Activated CD8-positive, alpha-beta T cell treated with anti-CD3 and anti-CD28 coated beads, Interleukin-2, amount 10 ng/mL, durations not matched to agents 7 days and 5 days (primary cell): ENCODE measurements at regions not wholly inside any gene's neighbourhood (a gene's known extent, or its start where the extent isn't known, plus 50 kb on each side); places are given as distances from the start of the nearest gene placed in this dataset.

Source experiments
- ATAC-seq: fragments of 150-1000 bp; cut with Tn5 transposase; one replicate; pipeline ENCODE4 v1.10.0; 2021; ENCODE audit warnings: moderate library complexity
- CTCF ChIA-PET: fragments of 350-600 bp; sonication (Branson Sonifier 250); formaldehyde crosslinking; loops from one replicate; lab custom pipeline; 2021; ENCODE audit warnings: antibody characterized with exemption; lab: Charles Lee
- POLR2A ChIA-PET: fragments of 350-600 bp; sonication (Branson Sonifier 250); formaldehyde crosslinking; loops from one replicate; lab custom pipeline; 2021; ENCODE audit warnings: antibody characterized with exemption; lab: Charles Lee
- DNase-seq: peaks from one replicate; pipeline ENCODE4 v3.0.0-alpha.2; 2020
- H3K27ac Mint-ChIP-seq: one replicate; pipeline ENCODE4 v1.8.0; 2021; ENCODE audit warnings: mild to moderate bottlenecking, mixed read lengths
- H3K27me3 Mint-ChIP-seq: one replicate; pipeline ENCODE4 v1.8.0; 2021; ENCODE audit warnings: low read depth, mixed read lengths
- H3K36me3 Mint-ChIP-seq: one replicate; pipeline ENCODE4 v1.8.0; 2021; ENCODE audit warnings: low read depth, mixed read lengths
- H3K4me1 Mint-ChIP-seq: one replicate; pipeline ENCODE4 v1.8.0; 2021; ENCODE audit warnings: low read depth, mixed read lengths
- H3K4me3 Mint-ChIP-seq: one replicate; pipeline ENCODE4 v1.8.0; 2021; ENCODE audit warnings: mild to moderate bottlenecking, mixed read lengths
- H3K9me3 Mint-ChIP-seq: one replicate; pipeline ENCODE4 v1.8.0; 2022; ENCODE audit warnings: mixed read lengths; ENCODE audit not compliant: insufficient read depth

GRCh38 chr12:71223139-71223538, 65.3 kb upstream of the TSPAN8 start:
- CTCF ChIA-PET, result interaction anchor here (0.6 kb wide), 1 partner anchor 792 kb away, joined by 3 read pairs; no protein-coding TSS in a partner anchor
- POLR2A ChIA-PET, result no interaction called here
- DNase-seq, result no peak

GRCh38 chr12:71222436-71222835, 64.6 kb upstream of the TSPAN8 start:
- H3K27me3 Mint-ChIP-seq, result no peaks in the 10 kb centered on the region

More at GRCh38 chr12:71223139-71223538, 65.3 kb upstream of the TSPAN8 start:
- no peaks in the 10 kb centered on the region for H3K36me3 Mint-ChIP-seq
- no peaks in the 10 kb centered on the region for H3K9me3 Mint-ChIP-seq
- H3K27me3 Mint-ChIP-seq, result no peaks in the 10 kb centered on the region
- H3K4me1 Mint-ChIP-seq, result no peaks in the 10 kb centered on the region
- no peak overlapping the region for H3K27ac Mint-ChIP-seq
- ATAC-seq, result no peak
- no peak overlapping the region for H3K4me3 Mint-ChIP-seq

GRCh38 chr12:71220260-71220659, 62.5 kb upstream of the TSPAN8 start:
- Mint-ChIP-seq H3K27me3 (no peaks in the 10 kb centered on the region), H3K4me1 (no peaks in the 10 kb centered on the region), H3K27ac (no peak overlapping the region), H3K4me3 (no peak overlapping the region), H3K36me3 (no peaks in the 10 kb centered on the region), H3K9me3 (no peaks in the 10 kb centered on the region)
- DNase-seq (no peak), ATAC-seq (no peak)
- CTCF ChIA-PET, result no interaction called here
- POLR2A ChIA-PET, result no interaction called here

More at GRCh38 chr12:71222436-71222835, 64.6 kb upstream of the TSPAN8 start:
- Mint-ChIP-seq H3K36me3 (no peaks in the 10 kb centered on the region), H3K4me1 (no peaks in the 10 kb centered on the region), H3K27ac (no peak overlapping the region), H3K4me3 (no peak overlapping the region), H3K9me3 (no peaks in the 10 kb centered on the region)
- CTCF ChIA-PET, result interaction anchor here (0.6 kb wide), 1 partner anchor 793 kb away, joined by 3 read pairs; no protein-coding TSS in a partner anchor
- ATAC-seq, result no peak
- no peak for DNase-seq
- POLR2A ChIA-PET, result no interaction called here

GRCh38 chr12:71219224-71219623, 61.4 kb upstream of the TSPAN8 start:
- Mint-ChIP-seq H3K4me3 (no peak overlapping the region), H3K36me3 (no peaks in the 10 kb centered on the region), H3K27ac (no peak overlapping the region), H3K4me1 (no peaks in the 10 kb centered on the region), H3K27me3 (no peaks in the 10 kb centered on the region), H3K9me3 (no peaks in the 10 kb centered on the region)
- POLR2A ChIA-PET, result no interaction called here
- CTCF ChIA-PET, result no interaction called here
- DNase-seq (no peak), ATAC-seq (no peak)

- no peak for DNase-seq
- Mint-ChIP-seq H3K27ac (no peak overlapping the region), H3K36me3 (no peaks in the 10 kb centered on the region), H3K4me1 (no peaks in the 10 kb centered on the region), H3K9me3 (no peaks in the 10 kb centered on the region), H3K4me3 (no peak overlapping the region), H3K27me3 (no peaks in the 10 kb centered on the region)
- POLR2A ChIA-PET, result no interaction called here
- no peak for ATAC-seq
- CTCF ChIA-PET, result no interaction called here
Measured at GRCh38 chr12:71218616-71219015, 60.8 kb upstream of the TSPAN8 start.

GRCh38 chr12:71216725-71217579, 59.2 kb upstream of the TSPAN8 start:
- no peak for ATAC-seq
- Mint-ChIP-seq H3K4me1 (no peaks in the 10 kb centered on the region), H3K36me3 (no peaks in the 10 kb centered on the region), H3K9me3 (no peaks in the 10 kb centered on the region), H3K4me3 (no peak overlapping the region), H3K27ac (no peak overlapping the region), H3K27me3 (no peaks in the 10 kb centered on the region)
- ChIA-PET POLR2A (no interaction called here), CTCF (no interaction called here)
- peak; percentile 19 for DNase-seq

GRCh38 chr12:71214511-71215285, 56.9 kb upstream of the TSPAN8 start:
- Mint-ChIP-seq H3K4me3 (no peak overlapping the region), H3K27me3 (no peaks in the 10 kb centered on the region), H3K27ac (no peak overlapping the region), H3K36me3 (no peaks in the 10 kb centered on the region), H3K4me1 (no peaks in the 10 kb centered on the region), H3K9me3 (no peaks in the 10 kb centered on the region)
- DNase-seq, result no peak
- POLR2A ChIA-PET, result no interaction called here
- no peak for ATAC-seq
- CTCF ChIA-PET, result interaction anchor here (0.7 to 0.9 kb wide), 2 partner anchors 10 to 532 kb away, joined by 3 read pairs; no protein-coding TSS in a partner anchor

GRCh38 chr12:71208053-71208685, 50.4 kb upstream of the TSPAN8 start:
- peaks cover 19% of the 10 kb centered on the region for H3K9me3 Mint-ChIP-seq
- CTCF ChIA-PET, result no interaction called here
- DNase-seq, result no peak

More at GRCh38 chr12:71208053-71208685, 50.4 kb upstream of the TSPAN8 start:
- Mint-ChIP-seq H3K27ac (no peak overlapping the region), H3K27me3 (no peaks in the 10 kb centered on the region), H3K36me3 (no peaks in the 10 kb centered on the region), H3K4me1 (no peaks in the 10 kb centered on the region), H3K4me3 (no peak overlapping the region)
- no peak for ATAC-seq
- POLR2A ChIA-PET, result no interaction called here
